K562 (cell line): ENCODE measurements at regions not wholly inside any gene's neighbourhood (a gene's known extent, or its start where the extent isn't known, plus 50 kb on each side); places are given as distances from the start of the nearest gene placed in this dataset.

Source experiments
- CREB1 ChIP-seq, 2 experiments: sonication (generic) in 1 of 2; formaldehyde crosslinking in 1 of 2; IDR thresholded peaks; 2 replicates each; pipeline versions ENCODE4 v1.6.1 to v1.8.0; 2012 to 2022; ENCODE audit warnings: inconsistent platforms in 1 of 2, mild to moderate bottlenecking in 1 of 2, missing genetic modification reagents in 1 of 2, moderate library complexity in 1 of 2
- DACH1 ChIP-seq: fragments of 450-650 bp; IDR thresholded peaks from 2 replicates; pipeline ENCODE4 v1.6.1; 2018; ENCODE audit not compliant: partially characterized antibody
- DNMT1 ChIP-seq: fragments of 450-650 bp; IDR thresholded peaks from 2 replicates; pipeline ENCODE4 v1.6.1; 2016; ENCODE audit warnings: antibody characterized with exemption, mild to moderate bottlenecking
- HCFC1 ChIP-seq: IDR thresholded peaks from 2 replicates; pipeline ENCODE4 v1.6.1; 2012; ENCODE audit warnings: low read depth, low read length, improper control_type of control experiment
- HDAC6 ChIP-seq: IDR thresholded peaks from 2 replicates; pipeline ENCODE4 v1.6.1; 2012; ENCODE audit warnings: low read depth, mild to moderate bottlenecking, control low read depth, inconsistent platforms, low read length, moderate library complexity
- KAT7 ChIP-seq: sonication (generic); formaldehyde crosslinking; IDR thresholded peaks from 2 replicates; pipeline ENCODE4 v1.8.0; 2022; ENCODE audit warnings: missing genetic modification reagents, mild to moderate bottlenecking, borderline replicate concordance
- PRPF4 ChIP-seq: fragments of 200-400 bp; formaldehyde crosslinking; IDR thresholded peaks from one replicate; pipeline ENCODE4 v1.6.1; 2017; ENCODE audit warnings: low read length, low read depth, mild to moderate bottlenecking; ENCODE audit not compliant: insufficient read depth, poor library complexity, severe bottlenecking
- TAF9B ChIP-seq: fragments of 450-650 bp; IDR thresholded peaks from 2 replicates; pipeline ENCODE4 v1.6.1; 2018; ENCODE audit warnings: mild to moderate bottlenecking; ENCODE audit not compliant: partially characterized antibody
- ZBTB7A ChIP-seq: IDR thresholded peaks from 2 replicates; pipeline ENCODE4 v1.6.1; 2011; ENCODE audit warnings: low read depth, mild to moderate bottlenecking, low read length, moderate library complexity, borderline replicate concordance; ENCODE audit not compliant: control insufficient read depth

GRCh38 chr14:82766996-82767395 is 1233.3 kb upstream of the SEL1L start:
- TF ChIP-seq PRPF4, result no peak
- TF ChIP-seq HDAC6, result no peak
- TF ChIP-seq CREB1 (IDR thresholded peaks at IDR 0.05), result no peak
- TF ChIP-seq CREB1 (CRISPR knock-in tag; IDR thresholded peaks at IDR 0.05), result no peak
- TF ChIP-seq DNMT1, result no peak
- no peak for TF ChIP-seq DACH1
- no peak for TF ChIP-seq ZBTB7A
- TF ChIP-seq TAF9B, result no peak
- no peak for TF ChIP-seq KAT7 (CRISPR knock-in tag)
- TF ChIP-seq HCFC1, result no peak
